HCT116 (cell line): ENCODE measurements at regions not wholly inside any gene's neighbourhood (a gene's known extent, or its start where the extent isn't known, plus 50 kb on each side); places are given as distances from the start of the nearest gene placed in this dataset.

Source experiments
- ATAC-seq: fragments of 200-7000 bp; cut with Tn5 transposase; 2 replicates; pipeline ENCODE4 v1.9.1; 2020; ENCODE audit warnings: mild to moderate bottlenecking, moderate library complexity
- BruUV-seq: library from RNA; stranded (reverse); fragments of 400-500 nt; replicated peaks from 2 replicates; lab custom pipeline; 2021; lab: Mats Ljungman, UMichigan
- CTCF ChIA-PET: fragments of 300-600 bp; sonication (Branson Sonifier 250); formaldehyde crosslinking; loops from one replicate; lab custom pipeline; 2021; ENCODE audit warnings: antibody characterized with exemption; lab: Charles Lee
- POLR2A ChIA-PET: fragments of 300-600, 350-600 bp; sonication (Branson Sonifier 250); formaldehyde crosslinking; loops from one replicate; lab custom pipeline; 2021; ENCODE audit warnings: antibody characterized with exemption; lab: Charles Lee
- RAD21 ChIA-PET, 2 experiments: fragments of 300-600 bp; sonication (Branson Sonifier 250); formaldehyde crosslinking; loops; one replicate each; lab custom pipeline; 2023; ENCODE audit warnings: low total read pairs in 2 of 2; ENCODE audit not compliant: uncharacterized antibody in 2 of 2, unreplicated experiment in 2 of 2, low non-redundant PET in 1 of 2; lab: Charles Lee
- DNase-seq: peaks from one replicate; pipeline ENCODE4 v3.0.0-alpha.2; 2010; ENCODE audit warnings: low read depth, low spot score
- H2AFZ ChIP-seq: fragments of 200-600 bp; shearing (Covaris generic), sonication (generic); 2 replicates; pipeline ENCODE4 v1.6.1; 2017; ENCODE audit warnings: low read depth, mixed run types, mixed read lengths, antibody characterized with exemption, low read length; ENCODE audit not compliant: poor library complexity, severe bottlenecking
- H3K27ac ChIP-seq: 2 replicates; pipeline ENCODE4 v1.5.1; 2012; ENCODE audit warnings: low read depth, low read length
- H3K27me3 ChIP-seq: fragments of 200-600 bp; sonication (generic); 2 replicates; pipeline ENCODE4 v1.6.1; 2016; ENCODE audit warnings: mixed run types, low read length, mixed read lengths; ENCODE audit not compliant: insufficient read depth
- H3K36me3 ChIP-seq, 2 experiments: fragments of 200-500 bp in 1 of 2; fragments of 200-600 bp in 1 of 2; sonication (Bioruptor generic) in 1 of 2; sonication (generic) in 1 of 2; 2 replicates each; pipeline versions ENCODE4 v1.5.1 to v1.6.1; 2014 to 2016; ENCODE audit warnings: low read length in 2 of 2, inconsistent platforms in 1 of 2, mixed read lengths in 1 of 2, mixed run types in 1 of 2; ENCODE audit not compliant: insufficient read depth in 2 of 2, control insufficient read depth in 1 of 2
- H3K4me1 ChIP-seq, 2 experiments: fragments of 200-600 bp in 1 of 2; sonication (generic) in 1 of 2; 2 replicates each; pipeline versions ENCODE4 v1.5.1 to v1.6.1; 2012 to 2017; ENCODE audit warnings: low read length in 2 of 2, inconsistent platforms in 1 of 2, mild to moderate bottlenecking in 1 of 2, mixed read lengths in 1 of 2, mixed run types in 1 of 2, moderate library complexity in 1 of 2; ENCODE audit not compliant: insufficient read depth in 2 of 2, control insufficient read depth in 1 of 2
- H3K4me2 ChIP-seq: fragments of 200-600 bp; sonication (generic); 2 replicates; pipeline ENCODE4 v1.6.1; 2017; ENCODE audit warnings: mixed run types, low read length, mixed read lengths
- H3K4me3 ChIP-seq, 2 experiments: fragments of 200-600 bp in 1 of 2; sonication (generic) in 1 of 2; replicated peaks in 1 of 2; 2 replicates each; pipeline ENCODE4 v1.5.1; 2011 to 2016; ENCODE audit warnings: low read length in 2 of 2, control low read depth in 1 of 2, low read depth in 1 of 2, mild to moderate bottlenecking in 1 of 2, mixed read lengths in 1 of 2, mixed run types in 1 of 2
- H3K79me2 ChIP-seq: fragments of 200-600 bp; sonication (generic); 2 replicates; pipeline ENCODE4 v1.6.1; 2017; ENCODE audit warnings: mild to moderate bottlenecking, mixed run types, low read length, moderate library complexity, mixed read lengths; ENCODE audit not compliant: insufficient read depth
- H3K9ac ChIP-seq: fragments of 200-600 bp; sonication (generic); 2 replicates; pipeline ENCODE4 v1.6.1; 2016; ENCODE audit warnings: low read length, mixed read lengths
- H3K9me2 ChIP-seq: fragments of 200-600 bp; sonication (generic), shearing (Covaris generic); 2 replicates; pipeline ENCODE4 v1.6.1; 2017; ENCODE audit warnings: mixed run types, mild to moderate bottlenecking, moderate library complexity; ENCODE audit not compliant: insufficient read depth
- H3K9me3 ChIP-seq, 2 experiments: fragments of 200-500 bp in 1 of 2; fragments of 200-600 bp in 1 of 2; sonication (Bioruptor generic) in 1 of 2; sonication (generic) in 1 of 2; 2 replicates each; pipeline ENCODE4 v1.6.1; 2014 to 2017; ENCODE audit warnings: low read length in 2 of 2, mixed read lengths in 2 of 2, inconsistent platforms in 1 of 2, low read depth in 1 of 2, mild to moderate bottlenecking in 1 of 2, mixed run types in 1 of 2, moderate library complexity in 1 of 2; ENCODE audit not compliant: control insufficient read depth in 1 of 2, insufficient read depth in 1 of 2
- H4K20me1 ChIP-seq: fragments of 200-600 bp; sonication (generic), shearing (Covaris generic); 2 replicates; pipeline ENCODE4 v1.6.1; 2017; ENCODE audit warnings: mixed run types, mild to moderate bottlenecking, moderate library complexity; ENCODE audit not compliant: insufficient read depth
- ATF3 ChIP-seq: IDR thresholded peaks from 2 replicates; pipeline ENCODE4 v1.6.1; 2012
- CBX3 ChIP-seq: IDR thresholded peaks from 2 replicates; pipeline ENCODE4 v1.6.1; 2012; ENCODE audit warnings: low read depth
- CEBPB ChIP-seq: IDR thresholded peaks from 2 replicates; pipeline ENCODE4 v1.6.1; 2012; ENCODE audit warnings: low read depth
- EGR1 ChIP-seq: IDR thresholded peaks from 2 replicates; pipeline ENCODE4 v1.6.1; 2012; ENCODE audit warnings: low read depth
- ELF1 ChIP-seq: IDR thresholded peaks from 2 replicates; pipeline ENCODE4 v1.6.1; 2012; ENCODE audit warnings: low read depth, borderline replicate concordance
- EZH2 ChIP-seq: fragments of 200-600 bp; sonication (generic); IDR thresholded peaks from 2 replicates; pipeline ENCODE4 v1.6.1; 2017; ENCODE audit warnings: antibody characterized with exemption, mixed run types
- EZH2phosphoT487 ChIP-seq: fragments of 200-600 bp; IDR thresholded peaks from 2 replicates; pipeline ENCODE4 v1.6.1; 2018; ENCODE audit warnings: antibody characterized with exemption, borderline replicate concordance
- FOSL1 ChIP-seq: IDR thresholded peaks from 2 replicates; pipeline ENCODE4 v1.6.1; 2012; ENCODE audit warnings: low read depth
- JUND ChIP-seq: IDR thresholded peaks from 2 replicates; pipeline ENCODE4 v1.6.1; 2012
- MAX ChIP-seq: IDR thresholded peaks from 2 replicates; pipeline ENCODE4 v1.6.1; 2012
- POLR2AphosphoS5 ChIP-seq: IDR thresholded peaks from 2 replicates; pipeline ENCODE4 v1.6.1; 2011; ENCODE audit warnings: mild to moderate bottlenecking, low read depth, low read length, moderate library complexity
- SIN3A ChIP-seq: IDR thresholded peaks from 2 replicates; pipeline ENCODE4 v1.6.1; 2012; ENCODE audit warnings: low read depth
- SP1 ChIP-seq: IDR thresholded peaks from 2 replicates; pipeline ENCODE4 v1.6.1; 2012; ENCODE audit warnings: low read depth
- SRF ChIP-seq: IDR thresholded peaks from 2 replicates; pipeline ENCODE4 v1.6.1; 2012; ENCODE audit warnings: low read depth
- TCF7L2 ChIP-seq: IDR thresholded peaks from 2 replicates; pipeline ENCODE4 v1.7.0; 2011; ENCODE audit warnings: borderline replicate concordance, inconsistent platforms; ENCODE audit not compliant: insufficient read depth, insufficient read length; ENCODE audit errors: extremely low read depth
- YY1 ChIP-seq: IDR thresholded peaks from 2 replicates; pipeline ENCODE4 v1.6.1; 2011; ENCODE audit warnings: low read length, low read depth, moderate library complexity, mild to moderate bottlenecking; ENCODE audit not compliant: insufficient replicate concordance; ENCODE audit errors: extremely low read depth
- ZFX ChIP-seq: fragments of 450-650 bp; IDR thresholded peaks from 2 replicates; pipeline ENCODE4 v1.6.1; 2017
- ZNF274 ChIP-seq: fragments of 200-500 bp; sonication (Bioruptor generic); IDR thresholded peaks from 2 replicates; pipeline ENCODE4 v1.6.1; 2014; ENCODE audit warnings: mild to moderate bottlenecking, low read depth, low read length, inconsistent platforms
- intact Hi-C: fragments of 100-400 bp; cut with micrococcal nuclease; formaldehyde crosslinking; loops from 2 replicates; pipeline ENCODE4 v1.10.0; 2022

GRCh38 chr6:141056945-141057625, 1075.6 kb upstream of the GJE1 start:
- CTCF ChIA-PET: no interaction called here
- TF ChIP-seq YY1 (no peak), FOSL1 (no peak)
- no peak overlapping the region for H3K4me3 ChIP-seq
- no peak overlapping the region for H3K4me2 ChIP-seq
- intact Hi-C loops: no loop called here
- no peaks in the 10 kb centered on the region for H4K20me1 ChIP-seq
- DNase-seq (no peak), ATAC-seq (no peak)
- H3K79me2 ChIP-seq: no peaks in the 10 kb centered on the region
- H3K9me3 ChIP-seq: no peaks in the 10 kb centered on the region
- no peaks in the 10 kb centered on the region for H3K27me3 ChIP-seq
- POLR2A ChIA-PET: no interaction called here
- peak overlapping the region; percentile 27 for H2AFZ ChIP-seq
- H3K9ac ChIP-seq: no peak overlapping the region
- BruUV-seq: no TSS peak
- RAD21 ChIA-PET: no interaction called here
- no peak overlapping the region for H3K27ac ChIP-seq
- no peaks in the 10 kb centered on the region for H3K36me3 ChIP-seq
- H3K9me2 ChIP-seq: no peaks in the 10 kb centered on the region
- H3K4me1 ChIP-seq: no peaks in the 10 kb centered on the region

DNA sequence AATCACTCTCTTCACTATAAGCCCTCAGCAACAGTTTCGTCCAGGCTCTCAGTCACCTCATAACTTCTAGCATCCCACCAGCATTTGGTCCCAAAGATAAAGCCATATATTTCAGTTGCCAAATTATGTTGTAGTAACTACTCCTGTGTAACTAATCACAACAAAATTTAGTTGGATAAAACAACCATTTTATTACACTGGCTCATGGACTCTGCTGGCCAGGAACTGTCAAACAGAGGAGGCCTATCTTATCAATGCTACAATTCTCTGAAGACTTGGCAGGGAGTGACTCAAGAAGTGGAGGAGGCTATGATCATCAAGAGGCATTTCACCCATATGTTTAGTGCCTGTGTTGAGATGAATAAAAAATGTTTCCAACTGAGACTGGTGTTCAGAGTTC, 1082.3 kb upstream of the GJE1 start:
- Histone ChIP-seq H3K4me2 (no peak overlapping the region), H3K36me3 (no peaks in the 10 kb centered on the region), H4K20me1 (no peaks in the 10 kb centered on the region), H2AFZ (no peak overlapping the region), H3K27me3 (no peaks in the 10 kb centered on the region), H3K9me3 (no peaks in the 10 kb centered on the region), H3K9me2 (no peaks in the 10 kb centered on the region), H3K9ac (no peak overlapping the region), H3K4me3 (no peak overlapping the region), H3K27ac (no peak overlapping the region), H3K79me2 (no peaks in the 10 kb centered on the region), H3K4me1 (no peaks in the 10 kb centered on the region)
- RAD21 ChIA-PET: no interaction called here
- POLR2A ChIA-PET: no interaction called here
- DNase-seq: no peak
- no peak for ATAC-seq
- TF ChIP-seq EZH2: no peak
- no peak for TF ChIP-seq YY1
- TF ChIP-seq SP1: no peak
- TF ChIP-seq MAX: no peak
- no peak for TF ChIP-seq ZFX
- TF ChIP-seq JUND: no peak
- no peak for TF ChIP-seq ELF1
- no peak for TF ChIP-seq SIN3A
- no peak for TF ChIP-seq EGR1
- no peak for TF ChIP-seq ATF3
- TF ChIP-seq POLR2AphosphoS5: no peak
- no peak for TF ChIP-seq CEBPB
- no peak for TF ChIP-seq TCF7L2
- no peak for TF ChIP-seq ZNF274
- no peak for TF ChIP-seq FOSL1
- no peak for TF ChIP-seq SRF
- no peak for TF ChIP-seq EZH2phosphoT487
- no peak for TF ChIP-seq CBX3
- intact Hi-C loops: no loop called here
- BruUV-seq: no TSS peak
- CTCF ChIA-PET: no interaction called here
